GM18505 (cell line): ENCODE measurements at regions not wholly inside any gene's neighbourhood (a gene's known extent, or its start where the extent isn't known, plus 50 kb on each side); places are given as distances from the start of the nearest gene placed in this dataset.

Experiments used
- ATAC-seq: cut with Tn5 transposase; IDR thresholded peaks from one replicate; pipeline ENCODE4 v1.9.1; 2021; ENCODE audit not compliant: unreplicated experiment
- POLR2A ChIP-seq: IDR thresholded peaks from 4 replicates; pipeline ENCODE4 v1.6.1; 2011; ENCODE audit warnings: borderline replicate concordance; ENCODE audit not compliant: insufficient read depth, insufficient read length; ENCODE audit errors: extremely low read depth

DNA sequence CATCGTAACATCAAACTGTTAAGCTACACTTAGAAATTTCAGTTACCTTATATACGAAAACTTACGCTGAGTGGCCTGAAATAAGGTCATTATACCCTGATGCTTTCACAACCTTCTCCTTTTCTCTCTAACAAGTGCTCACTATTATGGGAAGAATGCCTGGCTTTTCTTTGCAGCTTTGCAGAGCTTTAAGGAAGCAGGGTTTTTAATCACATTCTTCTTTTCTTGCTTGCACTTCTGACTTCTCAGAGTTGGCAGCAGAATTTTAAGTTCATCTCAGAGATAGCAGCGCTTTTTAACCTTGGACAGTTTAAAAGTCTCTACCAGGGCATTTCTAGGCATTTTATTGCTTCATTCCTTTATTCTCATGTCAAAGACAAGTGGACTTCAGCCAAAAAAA is 285.1 kb downstream of the SPRY2 start:
- TF ChIP-seq POLR2A = no peak
- no peak for ATAC-seq

DNA sequence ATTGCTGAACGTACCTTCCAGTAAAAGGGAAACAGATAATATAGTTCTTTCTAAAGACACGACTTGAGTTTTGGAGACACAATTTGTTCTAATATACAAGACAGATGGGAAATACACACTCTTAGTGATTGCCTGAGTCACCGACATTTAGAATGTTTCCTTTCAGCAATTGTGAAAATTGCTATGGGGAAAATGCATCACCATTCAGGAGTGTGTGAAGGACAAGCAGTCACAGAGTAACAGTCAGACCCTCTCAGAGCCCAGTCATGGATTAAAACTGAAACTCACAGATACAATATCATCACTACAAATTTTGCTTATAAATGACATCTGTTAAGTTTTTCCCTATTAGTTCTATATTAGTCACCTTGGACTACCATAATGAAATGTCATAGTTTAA is 286.1 kb downstream of the SPRY2 start:
- no peak for TF ChIP-seq POLR2A
- no peak for ATAC-seq

DNA sequence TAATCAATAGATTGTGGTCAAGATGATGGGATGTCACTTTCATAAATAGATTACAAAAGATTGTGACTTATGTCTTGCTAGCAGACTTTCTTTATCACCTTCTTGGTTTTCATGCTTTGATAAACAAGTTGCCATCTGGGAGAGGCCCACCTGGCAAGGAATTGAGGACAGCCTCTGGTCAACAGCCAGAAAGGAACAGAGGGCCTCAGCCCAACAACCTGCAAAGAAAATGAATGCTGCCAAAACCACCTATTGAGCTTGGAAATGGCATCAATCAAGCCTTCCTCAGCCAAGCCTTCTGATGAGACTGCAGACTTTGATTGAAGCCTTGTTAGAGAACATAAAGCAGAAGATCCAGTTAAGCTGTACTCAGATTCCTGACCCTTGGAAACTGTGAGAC is 288.6 kb downstream of the SPRY2 start:
- TF ChIP-seq POLR2A = no peak
- no peak for ATAC-seq

DNA sequence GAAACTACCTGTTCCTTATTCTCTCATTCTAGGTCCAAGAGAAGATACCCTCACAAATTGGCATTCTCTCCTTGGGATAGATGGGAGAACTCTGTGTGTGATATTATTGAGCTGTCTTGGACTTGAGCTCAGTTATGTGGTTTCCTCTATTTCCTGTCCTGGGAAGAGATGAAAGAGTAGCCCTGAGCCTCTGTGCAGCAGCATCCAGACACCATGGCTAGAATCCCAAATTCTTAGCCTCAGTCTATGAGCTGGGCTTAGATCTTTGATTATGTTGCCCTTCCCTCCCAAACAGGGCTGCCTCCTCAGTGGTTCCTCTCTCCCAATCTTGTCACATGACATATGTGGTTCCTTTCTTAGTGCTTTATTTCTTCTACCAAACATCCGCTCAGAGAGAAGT is 290.7 kb downstream of the SPRY2 start:
- no peak for TF ChIP-seq POLR2A
- ATAC-seq = no peak

DNA sequence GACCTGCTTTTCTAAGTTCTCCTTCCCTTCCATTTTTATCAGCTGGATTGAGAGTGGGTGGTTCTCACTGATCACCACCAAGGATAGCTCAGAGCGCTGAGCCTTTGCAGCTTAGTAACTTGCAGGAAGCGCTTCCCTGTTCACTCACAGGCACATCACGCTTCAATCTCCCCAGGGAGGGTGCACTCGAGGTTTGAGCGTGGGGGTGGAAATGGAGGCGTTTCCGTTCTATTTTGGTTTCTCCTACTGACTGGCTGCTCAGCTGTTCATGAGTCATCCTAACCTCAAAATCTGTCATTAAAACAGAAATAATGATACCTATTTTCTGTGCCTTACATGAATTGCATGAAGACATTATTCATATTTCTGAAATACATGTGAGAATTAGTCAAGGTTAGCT is 292.1 kb downstream of the SPRY2 start:
- TF ChIP-seq POLR2A = no peak
- ATAC-seq = peak; percentile 98

DNA sequence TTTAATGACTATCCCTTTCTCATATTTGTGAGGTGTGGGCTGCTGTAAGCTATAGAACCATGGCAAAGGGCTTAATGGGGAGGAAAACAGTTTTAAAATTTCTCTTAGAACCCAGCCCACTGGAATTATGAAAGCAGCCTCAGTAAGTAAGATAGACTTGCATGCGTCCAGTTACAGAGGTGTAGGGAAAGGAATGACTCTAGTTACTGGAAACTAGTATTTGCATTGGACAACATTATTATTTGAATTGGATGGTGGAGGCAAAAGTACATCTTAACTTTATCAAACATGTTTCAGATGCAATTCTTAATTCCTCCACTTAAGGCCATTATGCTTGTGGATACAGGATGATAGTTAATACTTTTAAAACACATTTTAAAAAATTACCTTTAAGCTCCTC is 292.9 kb downstream of the SPRY2 start:
- ATAC-seq = no peak
- no peak for TF ChIP-seq POLR2A

DNA sequence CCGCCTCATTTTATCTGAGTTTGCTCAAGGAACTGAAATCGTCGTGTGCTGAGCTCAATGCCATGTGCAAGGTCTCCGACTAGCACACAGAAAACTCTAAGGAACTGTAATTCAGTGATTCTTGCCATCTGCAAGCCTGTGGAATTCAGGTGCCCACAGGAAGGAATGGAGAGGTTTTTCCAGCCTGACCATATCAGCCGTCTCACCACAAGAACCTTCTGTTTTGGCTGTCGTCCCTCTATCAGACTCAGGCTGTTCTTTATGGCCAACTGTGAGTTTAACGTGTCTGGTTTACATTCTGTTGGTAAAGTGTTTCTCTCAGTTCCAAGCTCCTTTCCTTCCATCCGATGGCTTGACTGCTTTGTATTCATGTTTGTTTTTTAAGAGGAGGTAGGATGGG is 293.5 kb downstream of the SPRY2 start:
- no peak for ATAC-seq
- no peak for TF ChIP-seq POLR2A

DNA sequence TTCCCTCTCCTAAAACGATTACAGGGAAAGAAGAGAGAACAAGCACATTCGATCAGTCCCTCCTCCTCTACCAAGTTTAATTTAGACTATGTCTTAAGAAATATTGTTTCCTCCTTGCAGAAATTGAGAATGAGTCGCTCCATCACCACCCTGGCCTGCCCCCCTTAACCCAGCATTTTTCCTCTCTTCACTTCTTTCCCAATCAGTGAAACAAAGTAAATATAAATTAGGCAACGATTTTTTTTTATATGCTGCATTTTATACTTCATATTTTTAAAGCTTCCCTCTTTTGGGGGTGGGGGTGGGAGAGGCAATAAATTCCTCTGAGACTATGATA is 300.0 kb downstream of the SPRY2 start:
- TF ChIP-seq POLR2A = no peak
- no peak for ATAC-seq

DNA sequence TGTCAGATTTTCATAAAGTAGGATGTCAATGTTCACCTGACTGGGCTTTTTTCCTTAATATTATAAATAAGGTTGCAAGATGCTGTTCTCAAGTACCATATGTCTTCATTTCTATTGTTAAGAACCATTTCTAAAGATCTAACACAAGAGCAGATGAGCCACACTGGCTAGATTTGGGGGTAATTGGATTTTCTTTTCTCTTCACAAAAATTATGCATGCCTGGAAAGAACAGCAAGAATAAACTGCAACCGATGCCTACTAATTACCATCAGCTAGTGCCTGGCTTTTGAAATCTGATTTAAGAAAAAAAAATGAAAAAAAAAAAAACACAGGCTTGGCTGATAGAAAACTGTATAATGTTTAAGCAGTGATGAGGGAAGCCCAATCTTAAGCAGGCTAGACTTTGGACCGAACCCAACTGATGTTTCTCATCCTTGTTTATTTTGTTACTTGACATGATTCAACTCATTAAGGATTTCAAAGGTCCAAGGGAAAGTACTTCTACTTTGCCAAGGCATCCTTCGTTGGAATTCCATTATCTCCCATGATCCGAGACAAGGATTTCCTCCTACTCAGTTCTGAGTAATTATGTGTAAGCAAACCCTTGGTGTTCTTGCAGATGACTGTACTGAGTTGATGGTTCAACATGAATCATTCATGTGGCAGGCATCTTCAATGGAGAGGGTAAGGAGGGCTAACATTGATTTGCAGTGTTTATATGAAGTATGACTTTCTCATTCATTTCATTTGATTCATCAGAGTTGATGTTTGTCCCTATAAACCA is 300.5 kb downstream of the SPRY2 start:
- no peak for TF ChIP-seq POLR2A

DNA sequence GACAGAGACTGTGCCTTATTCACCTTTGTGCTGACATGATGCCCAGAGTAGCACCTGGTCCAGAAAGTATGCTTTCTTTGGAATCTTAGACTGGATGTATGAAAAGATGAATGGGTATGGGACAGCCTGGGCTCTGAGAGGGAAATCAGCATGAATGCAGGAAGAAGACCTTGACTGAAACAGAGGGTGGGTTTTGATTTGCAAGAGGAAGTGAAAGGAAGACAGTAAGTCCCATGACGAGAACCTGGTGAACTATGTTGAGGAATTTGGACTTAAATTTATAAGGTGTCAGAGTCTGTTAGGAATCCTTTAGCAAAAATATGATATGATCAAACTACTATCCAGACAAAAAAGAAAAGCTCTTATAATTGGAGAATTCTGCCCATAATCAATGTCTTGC is 301.9 kb downstream of the SPRY2 start:
- peak; percentile 74 for ATAC-seq
- no peak for TF ChIP-seq POLR2A

More for the DNA sequence above, 300.5 kb downstream of the SPRY2 start:
- ATAC-seq = no peak

DNA sequence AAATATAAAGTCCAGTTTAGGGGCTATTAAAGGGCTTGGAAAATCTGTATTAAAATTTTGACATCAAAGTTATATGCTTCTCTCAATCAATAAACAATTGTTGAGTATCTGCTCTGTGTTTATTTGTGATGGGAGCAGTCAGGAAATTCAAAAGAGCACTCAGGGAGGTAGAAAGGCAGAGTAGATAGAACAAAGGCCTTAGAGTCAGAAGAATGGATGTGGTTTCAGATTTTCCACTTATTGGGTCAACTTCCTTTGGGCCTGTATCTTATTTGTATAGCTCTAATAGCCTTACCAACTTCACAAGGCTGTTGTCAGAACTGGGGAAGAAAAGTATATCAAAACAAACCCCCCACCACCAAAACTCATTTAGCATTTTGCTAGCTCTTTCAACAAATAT is 302.6 kb downstream of the SPRY2 start:
- no peak for ATAC-seq

DNA sequence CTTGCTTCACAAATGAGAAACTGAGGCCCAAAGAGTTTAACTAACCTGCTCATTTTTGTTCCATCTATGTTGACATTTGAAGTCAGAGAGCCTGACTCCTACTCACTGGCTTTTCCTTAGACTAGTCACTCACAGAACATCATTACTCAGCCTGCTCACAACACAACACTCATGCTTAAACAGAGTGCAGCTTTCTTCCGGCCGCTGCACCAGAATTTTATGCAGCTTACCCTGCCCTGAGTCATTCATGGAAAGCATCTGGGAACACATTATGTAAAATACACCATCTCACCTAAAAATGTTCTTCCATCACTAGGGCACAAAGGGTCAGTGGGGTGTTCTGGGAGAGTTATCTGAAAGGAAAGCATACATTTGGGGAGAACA is 303.4 kb downstream of the SPRY2 start:
- peak; percentile 36 for ATAC-seq
- TF ChIP-seq POLR2A = no peak

More for the DNA sequence above, 302.6 kb downstream of the SPRY2 start:
- no peak for TF ChIP-seq POLR2A

DNA sequence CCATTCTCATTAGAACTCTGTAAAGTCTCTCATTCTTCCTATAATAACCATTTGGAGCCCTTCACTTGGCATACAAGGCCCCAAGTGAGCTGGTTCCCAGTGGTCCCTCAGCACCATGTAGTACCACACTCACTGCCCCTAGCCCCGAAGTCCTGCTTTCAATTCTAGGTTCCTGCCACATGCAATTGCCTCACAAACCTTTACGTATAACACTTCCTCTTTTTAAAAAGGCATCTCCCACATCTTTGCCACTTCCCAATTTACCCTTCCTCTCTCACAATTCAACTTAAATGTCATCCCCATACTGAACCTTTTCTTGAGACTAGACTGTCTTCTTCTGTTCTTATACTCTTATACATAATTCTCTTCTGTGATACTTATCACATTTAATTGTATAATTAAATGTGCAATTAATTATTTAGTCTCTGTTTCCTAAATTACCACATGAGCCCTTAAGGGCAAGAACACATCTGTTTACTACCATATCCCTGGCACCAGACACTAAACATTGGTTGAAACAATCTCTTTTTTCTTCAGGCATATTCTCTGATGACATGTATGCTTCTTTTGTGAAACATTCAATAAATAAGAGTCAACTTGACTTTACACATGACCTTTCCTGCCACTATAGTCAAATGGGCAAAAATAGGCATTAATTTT is 304.0 kb downstream of the SPRY2 start:
- no peak for TF ChIP-seq POLR2A
- ATAC-seq = peak; percentile 56

DNA sequence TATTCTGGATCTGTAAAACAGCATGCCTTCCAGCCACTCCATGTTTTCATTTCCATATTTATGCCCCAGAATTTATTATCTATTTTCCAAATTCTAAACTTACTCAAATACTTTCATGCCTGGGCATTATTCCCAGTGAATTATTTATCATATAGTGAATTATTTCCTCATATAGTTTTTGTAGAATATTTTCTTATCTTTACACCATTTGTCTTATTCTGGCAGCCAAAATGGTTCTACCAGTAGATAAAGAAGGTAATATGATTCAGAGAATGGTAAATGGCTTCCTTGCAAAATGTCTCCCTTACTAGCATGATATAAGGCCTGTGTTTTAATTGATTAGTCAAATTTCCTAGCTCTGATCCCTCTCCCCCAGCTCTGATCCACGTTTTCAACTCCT is 305.8 kb downstream of the SPRY2 start:
- ATAC-seq = no peak
- TF ChIP-seq POLR2A = no peak
